H9 (cell line): ENCODE measurements at regions not wholly inside any gene's neighbourhood (a gene's known extent, or its start where the extent isn't known, plus 50 kb on each side); places are given as distances from the start of the nearest gene placed in this dataset.

Experiments used
- DNase-seq: peaks from one replicate; pipeline ENCODE4 v3.0.0-alpha.2; 2017
- H2AFZ ChIP-seq: one replicate; pipeline ENCODE4 v1.6.1; 2013; ENCODE audit warnings: mild to moderate bottlenecking, low read length, control low read depth, moderate library complexity
- H2AK5ac ChIP-seq: 2 replicates; pipeline ENCODE4 v1.6.1; 2013; ENCODE audit warnings: low read length, control low read depth, mixed read lengths; ENCODE audit not compliant: insufficient read length
- H2BK120ac ChIP-seq: one replicate; pipeline ENCODE4 v1.6.1; 2013; ENCODE audit warnings: low read depth, mild to moderate bottlenecking, low read length, control low read depth, inconsistent platforms; ENCODE audit not compliant: poor library complexity, severe bottlenecking
- H2BK12ac ChIP-seq: 2 replicates; pipeline ENCODE4 v1.6.1; 2013; ENCODE audit warnings: low read length, control low read depth, mixed read lengths, low read depth; ENCODE audit not compliant: insufficient read length
- H2BK15ac ChIP-seq: 2 replicates; pipeline ENCODE4 v1.6.1; 2013; ENCODE audit warnings: low read depth, low read length, control low read depth
- H2BK20ac ChIP-seq: one replicate; pipeline ENCODE4 v1.6.1; 2013; ENCODE audit warnings: low read depth, mild to moderate bottlenecking, low read length, control low read depth, inconsistent platforms; ENCODE audit not compliant: poor library complexity, severe bottlenecking
- H2BK5ac ChIP-seq: 2 replicates; pipeline ENCODE4 v1.6.1; 2013; ENCODE audit warnings: low read length, control low read depth, mixed read lengths; ENCODE audit not compliant: insufficient read length
- H3K14ac ChIP-seq: 2 replicates; pipeline ENCODE4 v1.6.1; 2013; ENCODE audit warnings: low read length, control low read depth; ENCODE audit not compliant: insufficient read depth
- H3K18ac ChIP-seq: 2 replicates; pipeline ENCODE4 v1.6.1; 2013; ENCODE audit warnings: low read depth, mild to moderate bottlenecking, mixed read lengths, low read length, control low read depth; ENCODE audit not compliant: insufficient read length
- H3K23ac ChIP-seq: 2 replicates; pipeline ENCODE4 v1.6.1; 2013; ENCODE audit warnings: low read length, control low read depth, mixed read lengths, low read depth; ENCODE audit not compliant: insufficient read length
- H3K23me2 ChIP-seq: 2 replicates; pipeline ENCODE4 v1.6.1; 2013; ENCODE audit warnings: low read depth, mild to moderate bottlenecking, mixed read lengths, low read length, control low read depth; ENCODE audit not compliant: insufficient read length, poor library complexity, severe bottlenecking
- H3K27ac ChIP-seq: 2 replicates; pipeline ENCODE4 v1.5.1; 2013; ENCODE audit warnings: low read length, control low read depth, mixed read lengths, low read depth; ENCODE audit not compliant: insufficient read length
- H3K27me3 ChIP-seq: 2 replicates; pipeline ENCODE4 v1.6.1; 2013; ENCODE audit warnings: low read length, control low read depth, inconsistent platforms; ENCODE audit not compliant: insufficient read depth
- H3K4ac ChIP-seq: 2 replicates; pipeline ENCODE4 v1.6.1; 2013; ENCODE audit warnings: low read depth, mild to moderate bottlenecking, control low read depth, inconsistent platforms, low read length, moderate library complexity
- H3K4me1 ChIP-seq: 2 replicates; pipeline ENCODE4 v1.6.1; 2013; ENCODE audit warnings: low read length, control low read depth, inconsistent platforms; ENCODE audit not compliant: insufficient read depth
- H3K4me2 ChIP-seq: 2 replicates; pipeline ENCODE4 v1.6.1; 2013; ENCODE audit warnings: low read length, control low read depth, mixed read lengths; ENCODE audit not compliant: insufficient read length, insufficient read depth
- H3K56ac ChIP-seq: 2 replicates; pipeline ENCODE4 v1.6.1; 2013; ENCODE audit warnings: low read depth, mild to moderate bottlenecking, mixed read lengths, low read length, control low read depth; ENCODE audit not compliant: insufficient read length
- H3K79me1 ChIP-seq: 2 replicates; pipeline ENCODE4 v1.6.1; 2013; ENCODE audit warnings: low read depth, mild to moderate bottlenecking, moderate library complexity, low read length, control low read depth, inconsistent platforms; ENCODE audit not compliant: insufficient read depth, poor library complexity, severe bottlenecking
- H3K79me2 ChIP-seq: 2 replicates; pipeline ENCODE4 v1.6.1; 2013; ENCODE audit warnings: low read length, control low read depth, inconsistent platforms; ENCODE audit not compliant: insufficient read depth
- H3K9ac ChIP-seq: 2 replicates; pipeline ENCODE4 v1.6.1; 2013; ENCODE audit warnings: low read length, control low read depth, mixed read lengths; ENCODE audit not compliant: insufficient read length; ENCODE audit errors: extremely low read depth
- H3K9me3 ChIP-seq: one replicate; pipeline ENCODE4 v1.6.1; 2013; ENCODE audit warnings: low read depth, low read length, inconsistent platforms; ENCODE audit not compliant: control insufficient read depth
- H3T11ph ChIP-seq: one replicate; pipeline ENCODE4 v1.6.1; 2013; ENCODE audit warnings: mild to moderate bottlenecking, low read length, control low read depth, inconsistent platforms
- H4K20me1 ChIP-seq: one replicate; pipeline ENCODE4 v1.6.1; 2013; ENCODE audit not compliant: control insufficient read depth, insufficient read length, insufficient read depth
- H4K5ac ChIP-seq: 2 replicates; pipeline ENCODE4 v1.6.1; 2013; ENCODE audit warnings: low read depth, mild to moderate bottlenecking, mixed read lengths, low read length, control low read depth; ENCODE audit not compliant: insufficient read length
- H4K8ac ChIP-seq: replicated peaks from 2 replicates; pipeline ENCODE4 v1.6.1; 2013; ENCODE audit warnings: low read length, control low read depth, mixed read lengths, low read depth; ENCODE audit not compliant: insufficient read length
- H4K91ac ChIP-seq: 2 replicates; pipeline ENCODE4 v1.6.1; 2013; ENCODE audit warnings: low read depth, mild to moderate bottlenecking, moderate library complexity, mixed read lengths, low read length, control low read depth; ENCODE audit not compliant: insufficient read length
- H3K27ac Mint-ChIP-seq, 3 experiments: 2 replicates in 2 of 3; 3 replicates in 1 of 3; pipeline ENCODE4 v1.8.0; 2020 to 2021; ENCODE audit warnings: mixed read lengths in 3 of 3, mild to moderate bottlenecking in 1 of 3, moderate library complexity in 1 of 3
- H3K27me3 Mint-ChIP-seq: 2 replicates; pipeline ENCODE4 v1.8.0; 2021; ENCODE audit warnings: low read depth, mild to moderate bottlenecking, moderate library complexity, mixed read lengths
- H3K36me3 Mint-ChIP-seq, 3 experiments: 2 replicates in 2 of 3; 3 replicates in 1 of 3; pipeline ENCODE4 v1.8.0; 2020 to 2021; ENCODE audit warnings: low read depth in 3 of 3, mixed read lengths in 3 of 3; ENCODE audit not compliant: insufficient read depth in 1 of 3
- H3K4me1 Mint-ChIP-seq, 2 experiments: 2 replicates each; pipeline ENCODE4 v1.8.0; 2020; ENCODE audit warnings: mixed read lengths in 2 of 2
- H3K4me3 Mint-ChIP-seq, 2 experiments: 2 replicates in 1 of 2; 3 replicates in 1 of 2; pipeline ENCODE4 v1.8.0; 2020 to 2021; ENCODE audit warnings: mild to moderate bottlenecking in 2 of 2, mixed read lengths in 2 of 2, moderate library complexity in 1 of 2
- H3K9me3 Mint-ChIP-seq, 2 experiments: 2 replicates in 1 of 2; 3 replicates in 1 of 2; pipeline ENCODE4 v1.8.0; 2020; ENCODE audit warnings: mild to moderate bottlenecking in 2 of 2, mixed read lengths in 2 of 2, moderate library complexity in 1 of 2
- WGBS: extraction: QIAGEN DNeasy Blood & Tissue Kit; methylation state at CpG from one replicate; pipeline ENCODE4 v1.1.7; 2013; ENCODE audit warnings: missing lambda C conversion rate, low lambda C conversion rate, mixed read lengths; ENCODE audit not compliant: insufficient read length; ENCODE audit errors: extremely low coverage; 5-methylcytosine and 5-hydroxymethylcytosine counted together
- TF ChIP-seq, protein P1 (sequence below): fragments of 200-600 bp; sonication (generic); conservative IDR thresholded peaks from 3 replicates; pipeline ENCODE4 v1.8.0; 2021; ENCODE audit warnings: antibody characterized with exemption, mild to moderate bottlenecking

DNA sequence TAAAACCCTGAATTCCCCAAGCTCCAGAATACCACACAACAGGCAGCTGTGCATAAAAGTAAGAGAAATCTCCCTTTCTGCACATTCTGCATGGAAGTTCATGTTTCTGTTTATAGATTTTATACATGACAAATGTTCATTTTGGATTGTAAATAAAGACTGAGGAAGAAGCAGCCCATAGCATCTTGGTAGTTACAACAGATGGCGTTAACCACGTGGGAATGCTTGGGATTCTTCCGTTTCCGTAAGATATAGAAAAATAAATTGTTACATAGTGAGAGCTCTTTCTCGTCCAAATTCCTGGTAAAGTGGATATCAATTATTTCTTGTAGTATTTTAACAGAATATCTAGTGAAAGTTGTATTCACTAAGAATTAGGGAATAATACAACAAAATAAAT, 1016.5 kb downstream of the GRM8 start:
- Histone ChIP-seq H2BK12ac (no peak overlapping the region), H3K27me3 (no peaks in the 10 kb centered on the region), H2BK20ac (no peak overlapping the region), H3K4ac (no peak overlapping the region), H3K4me1 (no peaks in the 10 kb centered on the region), H3K9me3 (no peaks in the 10 kb centered on the region), H3K4me2 (no peak overlapping the region), H3K27ac (no peak overlapping the region), H3K23ac (no peak overlapping the region), H3K79me1 (no peaks in the 10 kb centered on the region), H4K91ac (no peak overlapping the region), H3K18ac (no peak overlapping the region), H3K9ac (no peak overlapping the region), H2BK5ac (no peak overlapping the region), H2AFZ (no peak overlapping the region), H3T11ph (no peak overlapping the region), H4K8ac (no peak overlapping the region), H4K20me1 (no peaks in the 10 kb centered on the region), H3K56ac (no peak overlapping the region), H3K79me2 (no peaks in the 10 kb centered on the region), H2BK120ac (no peak overlapping the region), H2AK5ac (no peak overlapping the region), H3K23me2 (no peaks in the 10 kb centered on the region), H3K14ac (no peak overlapping the region), H4K5ac (no peak overlapping the region), H2BK15ac (no peak overlapping the region)
- no peaks in the 10 kb centered on the region; the same call in 1 of the 2 replicates for H3K27me3 Mint-ChIP-seq
- no peak overlapping the region for H3K4me3 Mint-ChIP-seq
- no CpG with 5 or more reads among the region's 5 CpGs for WGBS
- no peak for DNase-seq
- no peaks in the 10 kb centered on the region; a peak in 1 of 5 replicates for H3K9me3 Mint-ChIP-seq
- no peak overlapping the region for H3K27ac Mint-ChIP-seq
- peaks cover under 1 to 4% (median 4%) of the 10 kb centered on the region in 3 experiments; a peak in 4 of 7 replicates for H3K36me3 Mint-ChIP-seq
- H3K4me1 Mint-ChIP-seq: no peaks in the 10 kb centered on the region
- TF ChIP-seq, protein P1, sequence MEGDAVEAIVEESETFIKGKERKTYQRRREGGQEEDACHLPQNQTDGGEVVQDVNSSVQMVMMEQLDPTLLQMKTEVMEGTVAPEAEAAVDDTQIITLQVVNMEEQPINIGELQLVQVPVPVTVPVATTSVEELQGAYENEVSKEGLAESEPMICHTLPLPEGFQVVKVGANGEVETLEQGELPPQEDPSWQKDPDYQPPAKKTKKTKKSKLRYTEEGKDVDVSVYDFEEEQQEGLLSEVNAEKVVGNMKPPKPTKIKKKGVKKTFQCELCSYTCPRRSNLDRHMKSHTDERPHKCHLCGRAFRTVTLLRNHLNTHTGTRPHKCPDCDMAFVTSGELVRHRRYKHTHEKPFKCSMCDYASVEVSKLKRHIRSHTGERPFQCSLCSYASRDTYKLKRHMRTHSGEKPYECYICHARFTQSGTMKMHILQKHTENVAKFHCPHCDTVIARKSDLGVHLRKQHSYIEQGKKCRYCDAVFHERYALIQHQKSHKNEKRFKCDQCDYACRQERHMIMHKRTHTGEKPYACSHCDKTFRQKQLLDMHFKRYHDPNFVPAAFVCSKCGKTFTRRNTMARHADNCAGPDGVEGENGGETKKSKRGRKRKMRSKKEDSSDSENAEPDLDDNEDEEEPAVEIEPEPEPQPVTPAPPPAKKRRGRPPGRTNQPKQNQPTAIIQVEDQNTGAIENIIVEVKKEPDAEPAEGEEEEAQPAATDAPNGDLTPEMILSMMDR: no peak
